ENCODE measurements at regions not wholly inside any gene's neighbourhood (a gene's known extent, or its start where the extent isn't known, plus 50 kb on each side); places are given as distances from the start of the nearest gene placed in this dataset.
"Not testable (repeated sequence)": the region's sequence is repeated elsewhere in the genome, so short reads cannot be mapped to it uniquely, and the experiment has no call there.

DNA sequence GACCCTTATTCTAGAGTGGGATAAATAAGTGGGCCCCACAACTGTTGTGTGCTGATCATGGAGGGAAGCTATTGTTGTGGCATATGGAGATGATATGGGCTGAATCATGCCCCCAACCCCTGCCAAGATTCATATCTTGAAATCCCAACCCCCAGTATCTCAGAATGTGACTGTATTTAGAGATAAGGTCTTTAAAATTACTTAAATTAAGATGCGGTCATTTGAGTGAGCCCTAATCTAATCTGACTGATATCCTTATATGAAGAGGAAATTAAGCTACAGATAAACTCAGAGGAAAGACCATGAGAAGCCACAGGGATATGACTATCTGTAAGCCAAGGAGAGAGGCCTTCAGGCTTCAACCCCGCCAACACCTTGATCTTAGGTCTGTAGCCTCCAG lies 188.3 kb upstream of the RND3 start:
- Histone ChIP-seq H3K27me3 (ENCODE audit: control insufficient read depth in 1 of 2, insufficient read depth in 2 of 2, low read length in 1 of 2) (no peaks in the 10 kb centered on the region), H3K9me3 (ENCODE audit: control insufficient read depth, low read length) (no peaks in the 10 kb centered on the region), H3K27ac (ENCODE audit: low read depth in 1 of 2, low read length in 2 of 2) (no peak overlapping the region), H3K4me3 (ENCODE audit: low read length in 2 of 2) (no peak overlapping the region), H3K4me1 (ENCODE audit: control insufficient read depth in 1 of 2, insufficient read depth in 2 of 2, low read length in 2 of 2) (no peaks in the 10 kb centered on the region), H3K36me3 (ENCODE audit: control insufficient read depth in 1 of 2, insufficient read depth in 2 of 2, low read length in 1 of 2) (no peaks in the 10 kb centered on the region)
- WGBS, 2 donors = 85 to 92% methylated on average over 2 of the region's 2 CpGs
- intact Hi-C loops (cut with DNase I) = no loop called here
- ATAC-seq (ENCODE audit: low FRiP score) (no peak), DNase-seq (no peak)

DNA sequence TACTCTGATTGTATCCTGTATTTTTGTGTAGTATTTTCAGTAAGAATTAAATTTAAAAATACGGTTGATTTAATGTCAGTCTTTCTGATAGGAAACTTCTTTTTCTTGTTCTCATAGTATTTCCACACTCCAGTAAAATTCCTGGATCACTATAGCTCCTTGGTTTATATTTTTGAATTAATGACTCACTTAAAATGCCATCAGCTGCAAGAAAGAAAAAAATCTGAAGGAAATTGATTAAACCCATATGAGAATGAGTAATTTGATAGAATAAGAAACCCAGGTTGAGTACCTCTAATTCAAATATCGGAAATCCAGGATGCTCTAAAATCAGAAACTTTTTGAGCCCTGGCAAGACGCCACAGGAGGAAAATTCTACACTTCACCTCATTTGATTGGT lies 186.8 kb upstream of the RND3 start:
- intact Hi-C loops (cut with DNase I) = no loop called here
- DNase-seq (no peak), ATAC-seq (ENCODE audit: low FRiP score) (no peak)
- no peaks in the 10 kb centered on the region for H3K36me3 ChIP-seq (ENCODE audit: control insufficient read depth in 1 of 2, insufficient read depth in 2 of 2, low read length in 1 of 2)
- H3K9me3 ChIP-seq (ENCODE audit: control insufficient read depth, low read length) = no peaks in the 10 kb centered on the region
- H3K27me3 ChIP-seq (ENCODE audit: control insufficient read depth in 1 of 2, insufficient read depth in 2 of 2, low read length in 1 of 2) = no peaks in the 10 kb centered on the region
- no peak overlapping the region for H3K4me3 ChIP-seq (ENCODE audit: low read length in 2 of 2)
- no peak overlapping the region for H3K27ac ChIP-seq (ENCODE audit: low read depth in 1 of 2, low read length in 2 of 2)
- H3K4me1 ChIP-seq (ENCODE audit: control insufficient read depth in 1 of 2, insufficient read depth in 2 of 2, low read length in 2 of 2) = no peaks in the 10 kb centered on the region
- 80 to 96% methylated on average over 3 of the region's 3 CpGs for whole genome bisulfite sequencing, 2 donors

DNA sequence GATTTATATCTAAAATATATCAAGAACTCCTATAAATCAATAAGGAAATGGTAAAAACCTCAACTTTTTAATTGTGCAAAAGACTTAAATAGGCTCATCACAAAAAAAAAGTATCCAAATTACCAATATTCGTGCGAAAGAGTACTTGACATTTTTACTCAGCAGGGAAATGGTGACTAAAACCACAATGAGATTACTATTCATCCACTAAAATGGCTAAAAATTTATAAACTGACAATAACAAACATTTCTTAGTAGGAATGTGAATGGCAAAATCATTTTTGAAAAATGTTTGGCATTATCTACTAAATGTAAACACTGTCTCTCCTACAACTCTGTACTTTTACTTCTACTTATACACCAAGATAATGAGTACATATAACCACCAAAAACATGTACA lies 184.8 kb upstream of the RND3 start:
- Histone ChIP-seq H3K4me3 (ENCODE audit: low read length in 2 of 2) (no peak overlapping the region), H3K36me3 (ENCODE audit: control insufficient read depth in 1 of 2, insufficient read depth in 2 of 2, low read length in 1 of 2) (no peaks in the 10 kb centered on the region), H3K27ac (ENCODE audit: low read depth in 1 of 2, low read length in 2 of 2) (no peak overlapping the region), H3K4me1 (ENCODE audit: control insufficient read depth in 1 of 2, insufficient read depth in 2 of 2, low read length in 2 of 2) (no peaks in the 10 kb centered on the region), H3K9me3 (ENCODE audit: control insufficient read depth, low read length) (no peaks in the 10 kb centered on the region), H3K27me3 (ENCODE audit: control insufficient read depth in 1 of 2, insufficient read depth in 2 of 2, low read length in 1 of 2) (no peaks in the 10 kb centered on the region)
- ATAC-seq (ENCODE audit: low FRiP score) = no peak
- WGBS, 2 donors = 95 to 99% methylated on average over 2 of the region's 2 CpGs
- DNase-seq = no peak
- intact Hi-C loops (cut with DNase I) = no loop called here

DNA sequence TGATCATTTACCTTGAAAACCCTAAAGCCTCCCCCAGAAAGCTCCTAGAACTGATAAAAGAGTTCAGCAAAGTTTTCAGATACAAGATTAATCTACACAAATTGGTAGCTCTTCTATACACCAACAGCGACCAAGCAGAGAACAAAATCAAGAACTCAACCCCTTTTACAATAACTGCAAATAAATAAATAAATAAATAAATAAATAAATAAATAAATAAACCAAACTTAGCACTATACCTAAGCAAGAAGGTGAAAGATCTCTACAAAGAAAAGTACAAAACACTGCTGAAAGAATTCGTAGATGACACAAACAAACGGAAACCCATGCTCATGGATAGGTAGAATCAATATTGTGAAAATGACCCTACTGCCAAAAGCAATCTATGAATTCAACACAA lies 182.0 kb upstream of the RND3 start:
- ATAC-seq (ENCODE audit: low FRiP score) (no peak), DNase-seq (no peak)
- Histone ChIP-seq H3K27me3 (ENCODE audit: control insufficient read depth in 1 of 2, insufficient read depth in 2 of 2, low read length in 1 of 2) (no peaks in the 10 kb centered on the region), H3K36me3 (ENCODE audit: control insufficient read depth in 1 of 2, insufficient read depth in 2 of 2, low read length in 1 of 2) (no peaks in the 10 kb centered on the region), H3K4me3 (ENCODE audit: low read length in 2 of 2) (no peak overlapping the region), H3K27ac (ENCODE audit: low read depth in 1 of 2, low read length in 2 of 2) (no peak overlapping the region), H3K4me1 (ENCODE audit: control insufficient read depth in 1 of 2, insufficient read depth in 2 of 2, low read length in 2 of 2) (no peaks in the 10 kb centered on the region), H3K9me3 (ENCODE audit: control insufficient read depth, low read length) (no peaks in the 10 kb centered on the region)
- WGBS, 2 donors = 96 to 98% methylated on average over 3 of the region's 3 CpGs
- intact Hi-C loops (cut with DNase I) = no loop called here

DNA sequence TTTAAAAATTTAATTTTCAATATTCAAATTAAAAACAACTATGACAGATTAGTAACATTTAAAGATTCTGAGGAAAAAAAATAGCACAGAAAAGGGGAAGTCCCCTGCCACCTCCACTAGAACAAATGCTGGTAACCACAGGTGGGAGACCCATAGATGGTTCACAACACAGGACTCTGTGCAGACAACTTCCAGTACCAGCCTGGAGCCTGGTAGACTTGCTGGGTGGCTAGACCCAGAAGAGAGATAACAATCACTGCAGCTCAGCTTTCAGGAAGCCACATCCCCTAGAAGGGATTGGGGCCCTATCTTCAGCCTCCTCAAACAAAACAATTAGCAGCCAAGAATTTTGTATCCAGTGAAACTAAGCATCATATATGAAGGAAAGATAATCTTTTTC lies 179.6 kb upstream of the RND3 start:
- ATAC-seq (ENCODE audit: low FRiP score); H3K9me3 ChIP-seq (ENCODE audit: control insufficient read depth, low read length); H3K4me1 ChIP-seq (ENCODE audit: control insufficient read depth in 1 of 2, insufficient read depth in 2 of 2, low read length in 2 of 2); DNase-seq; H3K36me3 ChIP-seq (ENCODE audit: control insufficient read depth in 1 of 2, insufficient read depth in 2 of 2, low read length in 1 of 2); H3K4me3 ChIP-seq (ENCODE audit: low read length in 2 of 2); H3K27me3 ChIP-seq (ENCODE audit: control insufficient read depth in 1 of 2, insufficient read depth in 2 of 2, low read length in 1 of 2); H3K27ac ChIP-seq (ENCODE audit: low read depth in 1 of 2, low read length in 2 of 2); intact Hi-C loops (cut with DNase I): not testable (repeated sequence)

DNA sequence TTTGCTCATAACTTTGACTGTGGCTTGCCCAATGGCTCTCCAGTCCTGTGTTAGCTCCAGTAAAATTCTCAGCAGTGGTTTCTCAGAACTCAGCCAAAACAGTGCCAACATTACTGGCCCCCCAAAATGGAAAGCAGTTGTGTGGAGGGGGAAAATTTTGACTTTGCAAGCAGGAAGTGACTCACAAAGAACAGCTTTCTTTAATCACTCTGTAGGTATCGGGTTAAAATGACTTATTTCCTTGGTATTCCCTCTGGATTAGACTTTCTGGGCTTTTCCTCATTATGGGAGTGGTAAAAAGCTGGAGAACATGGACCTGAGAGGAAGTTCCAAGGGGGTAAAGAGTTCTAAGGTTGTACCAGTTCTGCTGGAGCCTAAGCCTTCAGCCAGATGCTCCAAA lies 175.7 kb upstream of the RND3 start:
- no peaks in the 10 kb centered on the region for H3K9me3 ChIP-seq (ENCODE audit: control insufficient read depth, low read length)
- 3 to 6% methylated on average over 1 of the region's 1 CpG for WGBS, 2 donors
- intact Hi-C loops (cut with DNase I) = loop anchor here in 1 of 2 donors (5.0 kb wide), 1 partner anchor 41 kb away; no protein-coding TSS in a partner anchor
- no peaks in the 10 kb centered on the region for H3K36me3 ChIP-seq (ENCODE audit: control insufficient read depth in 1 of 2, insufficient read depth in 2 of 2, low read length in 1 of 2)
- no peaks in the 10 kb centered on the region for H3K27me3 ChIP-seq (ENCODE audit: control insufficient read depth in 1 of 2, insufficient read depth in 2 of 2, low read length in 1 of 2)
- DNase-seq = no peak
- ATAC-seq (ENCODE audit: low FRiP score) = no peak
- no peak overlapping the region for H3K4me3 ChIP-seq (ENCODE audit: low read length in 2 of 2)
- no peaks in the 10 kb centered on the region for H3K4me1 ChIP-seq (ENCODE audit: control insufficient read depth in 1 of 2, insufficient read depth in 2 of 2, low read length in 2 of 2)
- no peak overlapping the region for H3K27ac ChIP-seq (ENCODE audit: low read depth in 1 of 2, low read length in 2 of 2)

DNA sequence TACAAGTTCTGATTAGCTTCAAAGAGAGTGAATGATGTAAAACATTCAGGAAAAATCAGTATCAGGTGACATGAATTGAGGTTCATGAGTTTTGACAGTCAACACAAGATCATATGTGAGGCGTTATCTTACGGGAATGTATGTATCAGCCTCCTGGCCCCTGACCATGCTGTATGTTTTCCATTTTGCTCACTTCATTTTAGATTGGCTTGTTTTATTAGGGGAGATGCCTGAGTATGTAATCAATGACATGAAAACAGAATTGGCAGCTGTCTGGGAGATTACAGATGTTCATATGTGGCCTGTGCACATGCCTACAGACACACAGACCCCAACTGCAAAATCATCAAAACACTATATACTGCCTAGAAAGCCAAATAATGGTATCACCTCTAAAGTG lies 168.5 kb upstream of the RND3 start:
- intact Hi-C loops (cut with DNase I) = no loop called here
- no peak overlapping the region for H3K27ac ChIP-seq (ENCODE audit: low read depth in 1 of 2, low read length in 2 of 2)
- no peaks in the 10 kb centered on the region for H3K36me3 ChIP-seq (ENCODE audit: control insufficient read depth in 1 of 2, insufficient read depth in 2 of 2, low read length in 1 of 2)

DNA sequence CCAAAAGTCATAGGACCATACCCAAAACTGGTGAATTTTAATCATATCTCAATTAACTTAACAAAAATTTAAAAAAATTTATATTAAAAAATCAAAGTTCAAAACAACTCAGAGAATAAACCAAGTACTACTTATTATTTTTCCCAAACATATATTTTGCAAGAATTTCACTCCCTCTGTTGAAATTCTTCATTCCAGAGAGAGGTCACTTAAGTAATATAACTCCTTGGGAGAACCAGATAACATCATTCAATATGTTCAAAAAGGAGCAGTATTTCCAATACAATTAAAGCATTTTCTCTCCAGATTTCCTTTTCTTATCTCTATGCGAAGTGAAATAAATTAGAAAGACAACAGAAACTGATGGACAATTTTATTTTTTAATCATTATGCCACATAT lies 165.9 kb upstream of the RND3 start:
- WGBS, 2 donors = 97 to 100% methylated on average over 1 of the region's 1 CpG
- Histone ChIP-seq H3K9me3 (ENCODE audit: control insufficient read depth, low read length) (no peaks in the 10 kb centered on the region), H3K36me3 (ENCODE audit: control insufficient read depth in 1 of 2, insufficient read depth in 2 of 2, low read length in 1 of 2) (no peaks in the 10 kb centered on the region), H3K4me1 (ENCODE audit: control insufficient read depth in 1 of 2, insufficient read depth in 2 of 2, low read length in 2 of 2) (no peaks in the 10 kb centered on the region), H3K4me3 (ENCODE audit: low read length in 2 of 2) (no peak overlapping the region), H3K27ac (ENCODE audit: low read depth in 1 of 2, low read length in 2 of 2) (no peak overlapping the region), H3K27me3 (ENCODE audit: control insufficient read depth in 1 of 2, insufficient read depth in 2 of 2, low read length in 1 of 2) (no peaks in the 10 kb centered on the region)
- DNase-seq = no peak
- intact Hi-C loops (cut with DNase I) = no loop called here
- ATAC-seq (ENCODE audit: low FRiP score) = no peak

More for the DNA sequence above, 168.5 kb upstream of the RND3 start:
- Histone ChIP-seq H3K4me3 (ENCODE audit: low read length in 2 of 2) (no peak overlapping the region), H3K27me3 (ENCODE audit: control insufficient read depth in 1 of 2, insufficient read depth in 2 of 2, low read length in 1 of 2) (no peaks in the 10 kb centered on the region), H3K4me1 (ENCODE audit: control insufficient read depth in 1 of 2, insufficient read depth in 2 of 2, low read length in 2 of 2) (no peaks in the 10 kb centered on the region), H3K9me3 (ENCODE audit: control insufficient read depth, low read length) (no peaks in the 10 kb centered on the region)
- DNase-seq (no peak), ATAC-seq (ENCODE audit: low FRiP score) (no peak)
- 99% methylated on average over 2 of the region's 2 CpGs for WGBS, 2 donors

DNA sequence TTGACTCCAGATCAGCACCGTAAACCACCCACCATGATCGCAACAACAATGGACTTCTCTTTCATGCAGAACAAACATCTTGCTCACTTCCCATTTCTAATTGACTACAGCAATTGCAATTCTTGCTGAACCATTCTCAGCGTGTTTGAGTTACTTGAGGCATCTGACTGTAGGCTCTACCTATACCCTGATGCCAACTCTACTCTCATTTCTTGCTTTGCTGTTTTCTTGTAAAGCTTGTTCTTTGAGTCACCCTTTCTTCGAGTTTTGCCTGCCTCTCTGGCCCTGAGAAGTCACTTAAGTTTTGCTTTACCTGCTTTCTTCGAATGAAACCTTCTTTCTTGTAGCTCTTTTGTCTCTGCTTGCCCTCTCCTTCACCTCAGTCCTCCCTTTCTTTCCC lies 160.5 kb upstream of the RND3 start:
- intact Hi-C loops (cut with DNase I) = no loop called here
- no peaks in the 10 kb centered on the region for H3K36me3 ChIP-seq (ENCODE audit: control insufficient read depth in 1 of 2, insufficient read depth in 2 of 2, low read length in 1 of 2)
- no peaks in the 10 kb centered on the region for H3K27me3 ChIP-seq (ENCODE audit: control insufficient read depth in 1 of 2, insufficient read depth in 2 of 2, low read length in 1 of 2)
- H3K4me3 ChIP-seq (ENCODE audit: low read length in 2 of 2) = no peak overlapping the region
- ATAC-seq (ENCODE audit: low FRiP score) (no peak), DNase-seq (no peak)
- H3K9me3 ChIP-seq (ENCODE audit: control insufficient read depth, low read length) = no peaks in the 10 kb centered on the region
- H3K27ac ChIP-seq (ENCODE audit: low read depth in 1 of 2, low read length in 2 of 2) = no peak overlapping the region
- no peaks in the 10 kb centered on the region for H3K4me1 ChIP-seq (ENCODE audit: control insufficient read depth in 1 of 2, insufficient read depth in 2 of 2, low read length in 2 of 2)
- WGBS, 2 donors = 91 to 92% methylated on average over 5 of the region's 5 CpGs

All from aorta (tissue), 5 donors.